ENCODE measurements at regions not wholly inside any gene's neighbourhood (a gene's known extent, or its start where the extent isn't known, plus 50 kb on each side); places are given as distances from the start of the nearest gene placed in this dataset.

- no peak overlapping the region for H3K56ac ChIP-seq (ENCODE audit: extremely low read depth, insufficient read depth, low read length)
- no peak overlapping the region for H4K5ac ChIP-seq (ENCODE audit: low read depth, low read length)
- no peaks in the 10 kb centered on the region for H3K27me3 ChIP-seq (ENCODE audit: control insufficient read depth, insufficient read depth, low read length)
- H3K14ac ChIP-seq (replicated peaks; ENCODE audit: low read depth, low read length), result no peak overlapping the region
- no peak overlapping the region for H4K91ac ChIP-seq (ENCODE audit: insufficient read depth, low read depth, low read length)
- H3K4me3 ChIP-seq (ENCODE audit: insufficient read depth, low read depth, low read length), result no peak overlapping the region
- no TSS peak for BruUV-seq (replicated peaks)
- H2AK5ac ChIP-seq (ENCODE audit: low read depth, low read length), result no peak overlapping the region
- CTCF ChIA-PET, result no interaction called here
- H2BK5ac ChIP-seq (ENCODE audit: low read depth, low read length, poor library complexity, severe bottlenecking), result no peak overlapping the region
- dilution Hi-C loops (cut with HindIII; ENCODE audit: low sequenced_read_pairs, unreplicated experiment), result no loop called here
- H2BK120ac ChIP-seq (ENCODE audit: low read depth, low read length), result no peak overlapping the region
- no peak overlapping the region for H2AFZ ChIP-seq (replicated peaks; ENCODE audit: low read length, poor library complexity)
- H2BK15ac ChIP-seq (ENCODE audit: low read depth, low read length), result no peak overlapping the region
- WGBS, 2 experiments (ENCODE audit: extremely low coverage in 2 of 2, insufficient read length in 1 of 2), result no CpG with 5 or more reads among the region's 2 CpGs
- no peak overlapping the region for H3K9ac ChIP-seq (ENCODE audit: low read depth, low read length)
- H3K9me1 ChIP-seq (ENCODE audit: insufficient read depth, low read length), result no peaks in the 10 kb centered on the region
- H4K20me1 ChIP-seq (ENCODE audit: insufficient read depth, low read length), result no peaks in the 10 kb centered on the region
- intact Hi-C loops (cut with micrococcal nuclease), result no loop called here
- H4K8ac ChIP-seq (ENCODE audit: low read depth in 2 of 2, low read length in 2 of 2), result no peak overlapping the region
- no peaks in the 10 kb centered on the region for H3K36me3 ChIP-seq (ENCODE audit: control insufficient read depth, insufficient read depth, low read length)
- H3K4ac ChIP-seq (ENCODE audit: low read depth, low read length), result no peak overlapping the region
- no peak for TF ChIP-seq CEBPB (IDR thresholded peaks at IDR 0.05; ENCODE audit: low read depth, low read length)
- TF ChIP-seq MXI1 (IDR thresholded peaks at IDR 0.05; ENCODE audit: borderline replicate concordance, low read depth, low read length), result no peak
- TF ChIP-seq RAD21 (IDR thresholded peaks at IDR 0.05; ENCODE audit: low read length), result no peak
- no peak for TF ChIP-seq MAFK (IDR thresholded peaks at IDR 0.05; ENCODE audit: low read depth, low read length)
- TF ChIP-seq FOS (IDR thresholded peaks at IDR 0.05; ENCODE audit: low read depth, low read length), result no peak
- no peak for TF ChIP-seq RFX5 (IDR thresholded peaks at IDR 0.05; ENCODE audit: low read depth, low read length)
- no peak for TF ChIP-seq BHLHE40 (IDR thresholded peaks at IDR 0.05; ENCODE audit: low read depth, low read length)
- no peak for TF ChIP-seq CTCF (conservative IDR thresholded peaks at IDR 0.05; ENCODE audit: low read depth, low read length)
- no peak for TF ChIP-seq SMC3 (IDR thresholded peaks at IDR 0.05; ENCODE audit: low read depth, low read length)
- no peak for TF ChIP-seq MAZ (IDR thresholded peaks at IDR 0.05; ENCODE audit: borderline replicate concordance, low read depth, low read length)
- TF ChIP-seq RCOR1 (IDR thresholded peaks at IDR 0.05; ENCODE audit: insufficient replicate concordance, low read length), result no peak
- TF ChIP-seq NFE2L2 (IDR thresholded peaks at IDR 0.05; ENCODE audit: low read depth, low read length), result no peak
- no peak for TF ChIP-seq POLR2A (IDR thresholded peaks at IDR 0.05; ENCODE audit: low read depth, low read length)
- H3K79me1 ChIP-seq (ENCODE audit: low read depth in 1 of 2, low read length in 2 of 2), result no peaks in the 10 kb centered on the region
- in situ Hi-C loops (cut with MboI; ENCODE audit: low sequenced_read_pairs), result no loop called here
- H3K4me1 ChIP-seq (ENCODE audit: control insufficient read depth, insufficient read depth, low read length), result no peaks in the 10 kb centered on the region
- H3K18ac ChIP-seq (ENCODE audit: low read depth, low read length), result no peak overlapping the region
- 0 out of 2 replicates have a peak, but pooled peaks cover 9% of the 10 kb centered on the region for H3K9me3 ChIP-seq (ENCODE audit: control insufficient read depth, insufficient read depth, low read length)
- no peak for ATAC-seq (ENCODE audit: low read depth)
- no peak overlapping the region for H3K27ac ChIP-seq (ENCODE audit: insufficient read depth, low read length)
- no peak for DNase-seq
- no peak overlapping the region for H2AK9ac ChIP-seq (replicated peaks; ENCODE audit: low read depth, low read length, poor library complexity)
- POLR2A ChIA-PET (ENCODE audit: unreplicated experiment), result no interaction called here
- H3K4me2 ChIP-seq (ENCODE audit: low read depth, low read length), result no peak overlapping the region
- no peak overlapping the region for H2BK20ac ChIP-seq (ENCODE audit: low read depth, low read length)
- H3K23ac ChIP-seq (ENCODE audit: low read depth, low read length), result no peak overlapping the region
Observed at GRCh38 chr10:107379601-107380000, 215.1 kb upstream of the SORCS1 start.

All from IMR-90 (cell line).